DOHH2 (cell line): ENCODE measurements at regions not wholly inside any gene's neighbourhood (a gene's known extent, or its start where the extent isn't known, plus 50 kb on each side); places are given as distances from the start of the nearest gene placed in this dataset.

Source experiments
- CTCF ChIP-seq: fragments of 200-600 bp; sonication (generic); IDR thresholded peaks from one replicate; pipeline ENCODE4 v1.5.1; 2014; ENCODE audit warnings: antibody characterized with exemption, mild to moderate bottlenecking, low read depth, low read length; ENCODE audit not compliant: poor library complexity, severe bottlenecking
- EZH2phosphoT487 ChIP-seq: fragments of 200-600 bp; sonication (generic); IDR thresholded peaks from 2 replicates; pipeline ENCODE4 v1.6.1; 2017; ENCODE audit warnings: borderline replicate concordance, mild to moderate bottlenecking, antibody characterized with exemption, low read length, moderate library complexity, mixed read lengths

GRCh38 chr2:234787114-234787513 lies 164.7 kb upstream of the SH3BP4 start:
- TF ChIP-seq CTCF (no peak), EZH2phosphoT487 (no peak)
